ENCODE measurements at regions not wholly inside any gene's neighbourhood (a gene's known extent, or its start where the extent isn't known, plus 50 kb on each side); places are given as distances from the start of the nearest gene placed in this dataset.

- ATAC-seq (no peak), FAIRE-seq (no peak), DNase-seq (ENCODE audit: low spot score) (no peak)
- TF ChIP-seq GLMP (CRISPR knock-in tag; IDR thresholded peaks at IDR 0.05; ENCODE audit: borderline replicate concordance) (no peak), ZFP36 (IDR thresholded peaks at IDR 0.05; ENCODE audit: borderline replicate concordance, low read depth, low read length, partially characterized antibody) (no peak), SETDB1 (CRISPR knock-in tag; IDR thresholded peaks at IDR 0.05; ENCODE audit: borderline replicate concordance) (no peak), MIER3 (CRISPR knock-in tag; IDR thresholded peaks at IDR 0.05; ENCODE audit: borderline replicate concordance) (no peak), ZEB1 (IDR thresholded peaks at IDR 0.05; ENCODE audit: insufficient replicate concordance, low read depth) (no peak), ADNP (CRISPR knock-in tag; IDR thresholded peaks at IDR 0.05) (no peak), SIX4 (CRISPR knock-in tag; IDR thresholded peaks at IDR 0.05) (no peak), SMAD3 (CRISPR knock-in tag; IDR thresholded peaks at IDR 0.05) (no peak), RARG (CRISPR knock-in tag; IDR thresholded peaks at IDR 0.05; ENCODE audit: low read depth) (no peak), ZNF713 (CRISPR knock-in tag; IDR thresholded peaks at IDR 0.05) (no peak), ZNF788 (CRISPR knock-in tag; IDR thresholded peaks at IDR 0.05; ENCODE audit: borderline replicate concordance) (no peak), FOXJ3 (CRISPR knock-in tag; IDR thresholded peaks at IDR 0.05; ENCODE audit: borderline replicate concordance) (no peak), JARID2 (CRISPR knock-in tag; IDR thresholded peaks at IDR 0.05; ENCODE audit: insufficient replicate concordance) (no peak), ZMYM3 (CRISPR knock-in tag; IDR thresholded peaks at IDR 0.05) (no peak)
- no TSS peak for BruUV-seq (replicated peaks)
- ChIA-PET CTCF (ENCODE audit: low intra/inter-chr PET ratio, low total read pairs) (no interaction called here), POLR2A (no interaction called here)
- Histone ChIP-seq H3K27ac (ENCODE audit: extremely low read length, insufficient read depth, low read length) (no peak overlapping the region), H2AFZ (ENCODE audit: low read length) (no peak overlapping the region), H3K79me2 (ENCODE audit: insufficient read depth, low read length) (no peaks in the 10 kb centered on the region), H4K20me1 (ENCODE audit: insufficient read depth, low read length) (no peaks in the 10 kb centered on the region), H3K4me3 (replicated peaks in 1 of 3; ENCODE audit: insufficient read depth in 1 of 3, low read depth in 2 of 3, low read length in 3 of 3) (no peak overlapping the region), H3K27me3 (ENCODE audit: control insufficient read depth in 1 of 2, insufficient read depth in 2 of 2, low read length in 2 of 2) (peaks cover 0 to 19% of the 10 kb centered on the region in 2 experiments; a peak in 2 of 5 replicates), H3K9ac (ENCODE audit: insufficient read depth, low read depth, low read length) (no peak overlapping the region), H3K4me1 (ENCODE audit: insufficient read depth, low read length) (no peaks in the 10 kb centered on the region), H3K9me3 (ENCODE audit: low read length) (no peaks in the 10 kb centered on the region), H3K4me2 (ENCODE audit: low read depth, low read length) (no peak overlapping the region), H3K36me3 (replicated peaks in 1 of 2; ENCODE audit: control insufficient read depth in 1 of 2, insufficient read depth in 2 of 2, low read length in 2 of 2) (no peaks in the 10 kb centered on the region)
- intact Hi-C loops (cut with micrococcal nuclease; ENCODE audit: unreplicated experiment) = no loop called here
- WGBS (ENCODE audit: low lambda C conversion rate) = 8% methylated on average over 14 of the region's 14 CpGs
- in situ Hi-C loops (cut with HindIII; ENCODE audit: extremely low pct_ligation_motif_present, low pct_unique_long_range_greater_than_20kb) = no loop called here
These were observed 209.4 kb upstream of the LRFN2 start for GRCh38 chr6:40796260-40797221.
